H1 (cell line): ENCODE measurements at regions not wholly inside any gene's neighbourhood (a gene's known extent, or its start where the extent isn't known, plus 50 kb on each side); places are given as distances from the start of the nearest gene placed in this dataset.

Experiments used
- CTCF ChIA-PET: fragments of 300-600 bp; sonication (Branson Sonifier 250); formaldehyde crosslinking; loops from one replicate; lab custom pipeline; 2021; ENCODE audit not compliant: partially characterized antibody; lab: Charles Lee
- POLR2A ChIA-PET: fragments of 300-600 bp; sonication (Branson Sonifier 250); formaldehyde crosslinking; loops from one replicate; lab custom pipeline; 2021; ENCODE audit warnings: inconsistent platforms; ENCODE audit not compliant: partially characterized antibody; lab: Charles Lee
- DNase-seq, 2 experiments: peaks; one replicate each; pipeline versions ENCODE4 v3.0.0 to v3.0.0-alpha.2; 2010 to 2022; ENCODE audit warnings: low spot score in 2 of 2, low read depth in 1 of 2, mixed read lengths in 1 of 2
- FAIRE-seq: peaks from 2 replicates; lab custom pipeline; 2011; peaks lifted over from hg19 to GRCh38; lab: Jason Lieb, UNC
- H2AFZ ChIP-seq: 2 replicates; pipeline ENCODE4 v1.8.1; 2012; ENCODE audit warnings: low read length, inconsistent platforms
- H2AK5ac ChIP-seq: 2 replicates; pipeline ENCODE4 v1.6.1; 2013; ENCODE audit warnings: low read depth, low read length
- H2BK120ac ChIP-seq: replicated peaks from 2 replicates; pipeline ENCODE3; 2013; ENCODE audit warnings: low read depth, low read length, inconsistent platforms
- H2BK12ac ChIP-seq: 2 replicates; pipeline ENCODE4 v1.6.1; 2013; ENCODE audit warnings: low read depth, low read length
- H2BK15ac ChIP-seq: 2 replicates; pipeline ENCODE4 v1.6.1; 2013; ENCODE audit warnings: low read length
- H2BK20ac ChIP-seq: 2 replicates; pipeline ENCODE4 v1.6.1; 2013; ENCODE audit warnings: low read length
- H2BK5ac ChIP-seq: 2 replicates; pipeline ENCODE4 v1.6.1; 2013; ENCODE audit warnings: low read depth, low read length
- H3K14ac ChIP-seq: 2 replicates; pipeline ENCODE4 v1.6.1; 2013; ENCODE audit warnings: inconsistent platforms; ENCODE audit not compliant: insufficient read length
- H3K18ac ChIP-seq: 2 replicates; pipeline ENCODE4 v1.6.1; 2013; ENCODE audit warnings: low read length; ENCODE audit errors: extremely low read depth
- H3K23ac ChIP-seq: 2 replicates; pipeline ENCODE4 v1.6.1; 2013; ENCODE audit warnings: inconsistent platforms; ENCODE audit not compliant: insufficient read length
- H3K23me2 ChIP-seq: 2 replicates; pipeline ENCODE4 v1.6.1; 2013; ENCODE audit warnings: low read depth, low read length
- H3K27ac ChIP-seq: 2 replicates; pipeline ENCODE4 v1.6.1; 2011; ENCODE audit warnings: low read depth, low read length, inconsistent platforms
- H3K27me3 ChIP-seq, 4 experiments: replicated peaks in 1 of 4; 1 replicate in 1 of 4; 2 replicates in 3 of 4; pipeline versions ENCODE4 v1.6.1 to v1.8.1; 2011 to 2013; ENCODE audit warnings: low read length in 3 of 4, mild to moderate bottlenecking in 3 of 4, inconsistent platforms in 2 of 4, mixed read lengths in 2 of 4, moderate library complexity in 1 of 4; ENCODE audit not compliant: control insufficient read depth in 3 of 4, insufficient read depth in 3 of 4; ENCODE audit errors: extremely low read depth in 1 of 4
- H3K36me3 ChIP-seq, 4 experiments: 2 replicates each; pipeline versions ENCODE4 v1.6.1 to v1.8.1; 2011 to 2013; ENCODE audit warnings: mild to moderate bottlenecking in 4 of 4, low read length in 3 of 4, moderate library complexity in 2 of 4, control low read depth in 1 of 4, inconsistent platforms in 1 of 4; ENCODE audit not compliant: insufficient read depth in 4 of 4, control insufficient read depth in 2 of 4
- H3K4ac ChIP-seq: replicated peaks from 2 replicates; pipeline ENCODE3; 2013; ENCODE audit warnings: low read length, low read depth, mixed read lengths, inconsistent platforms; ENCODE audit not compliant: insufficient read length
- H3K4me1 ChIP-seq, 4 experiments: replicated peaks in 1 of 4; 1 replicate in 1 of 4; 2 replicates in 3 of 4; pipeline versions ENCODE4 v1.6.1 to v1.8.1; 2011 to 2013; ENCODE audit warnings: low read length in 3 of 4, inconsistent platforms in 2 of 4, mixed read lengths in 1 of 4; ENCODE audit not compliant: insufficient read depth in 4 of 4, control insufficient read depth in 3 of 4
- H3K4me2 ChIP-seq, 2 experiments: 2 replicates each; pipeline versions ENCODE4 v1.6.1 to v1.8.1; 2011 to 2013; ENCODE audit warnings: low read depth in 2 of 2, low read length in 2 of 2, control low read depth in 1 of 2, inconsistent platforms in 1 of 2, mild to moderate bottlenecking in 1 of 2; ENCODE audit not compliant: insufficient read depth in 1 of 2
- H3K4me3 ChIP-seq, 4 experiments: fragments of 200-600, 300-600 bp in 1 of 4; sonication (generic), shearing (Covaris generic), sonication (Bioruptor Twin) in 1 of 4; 2 replicates each; pipeline versions ENCODE4 v1.5.1 to v1.8.1; 2011 to 2016; ENCODE audit warnings: low read length in 4 of 4, low read depth in 3 of 4, control low read depth in 2 of 4, inconsistent platforms in 2 of 4, mild to moderate bottlenecking in 2 of 4, mixed read lengths in 1 of 4, moderate library complexity in 1 of 4; ENCODE audit not compliant: insufficient read depth in 2 of 4; ENCODE audit errors: extremely low read depth in 1 of 4
- H3K56ac ChIP-seq: replicated peaks from 2 replicates; pipeline ENCODE3; 2013; ENCODE audit warnings: low read depth, mild to moderate bottlenecking, mixed read lengths, low read length, inconsistent platforms; ENCODE audit not compliant: insufficient read length
- H3K79me1 ChIP-seq: 2 replicates; pipeline ENCODE4 v1.6.1; 2013; ENCODE audit warnings: low read depth, low read length, control low read depth
- H3K79me2 ChIP-seq, 2 experiments: 2 replicates each; pipeline versions ENCODE4 v1.6.1 to v1.8.1; 2012 to 2013; ENCODE audit warnings: low read length in 2 of 2, mild to moderate bottlenecking in 2 of 2, inconsistent platforms in 1 of 2; ENCODE audit not compliant: insufficient read depth in 2 of 2, control insufficient read depth in 1 of 2
- H3K9ac ChIP-seq, 4 experiments: replicated peaks in 1 of 4; 1 replicate in 1 of 4; 2 replicates in 3 of 4; pipeline versions ENCODE4 v1.6.1 to v1.8.1; 2011 to 2013; ENCODE audit warnings: low read depth in 3 of 4, low read length in 3 of 4, control low read depth in 2 of 4, mild to moderate bottlenecking in 2 of 4, moderate library complexity in 2 of 4, inconsistent platforms in 1 of 4; ENCODE audit errors: extremely low read depth in 1 of 4
- H3K9me3 ChIP-seq, 2 experiments: 2 replicates each; pipeline versions ENCODE4 v1.6.1 to v1.8.1; 2012 to 2013; ENCODE audit warnings: mild to moderate bottlenecking in 2 of 2, moderate library complexity in 2 of 2, control low read depth in 1 of 2, inconsistent platforms in 1 of 2, low read depth in 1 of 2, low read length in 1 of 2, mixed read lengths in 1 of 2; ENCODE audit not compliant: insufficient read depth in 2 of 2
- H4K20me1 ChIP-seq, 2 experiments: replicated peaks in 1 of 2; 2 replicates each; pipeline versions ENCODE3 to v1.8.1; 2011 to 2013; ENCODE audit warnings: inconsistent platforms in 2 of 2, low read length in 2 of 2, mild to moderate bottlenecking in 1 of 2; ENCODE audit not compliant: insufficient read depth in 2 of 2, control insufficient read depth in 1 of 2
- H4K5ac ChIP-seq: 2 replicates; pipeline ENCODE4 v1.6.1; 2013; ENCODE audit warnings: low read length, low read depth, mixed read lengths, inconsistent platforms; ENCODE audit not compliant: insufficient read length
- H4K8ac ChIP-seq: 2 replicates; pipeline ENCODE4 v1.8.0; 2013; ENCODE audit warnings: mild to moderate bottlenecking, moderate library complexity, low read length, inconsistent platforms; ENCODE audit not compliant: insufficient read depth; ENCODE audit errors: extremely low read depth
- H4K91ac ChIP-seq: replicated peaks from 2 replicates; pipeline ENCODE3; 2013; ENCODE audit warnings: low read length, mixed read lengths, inconsistent platforms; ENCODE audit not compliant: insufficient read length
- ATF2 ChIP-seq: IDR thresholded peaks from 2 replicates; pipeline ENCODE4 v1.6.1; 2012; ENCODE audit warnings: low read length, inconsistent platforms
- BCL11A ChIP-seq, 2 experiments: IDR thresholded peaks; one replicate each; pipeline ENCODE4 v1.6.1; 2011; ENCODE audit warnings: low read depth in 2 of 2, low read length in 2 of 2, mild to moderate bottlenecking in 2 of 2
- CTBP2 ChIP-seq: IDR thresholded peaks from 2 replicates; pipeline ENCODE4 v1.7.0; 2011; ENCODE audit warnings: borderline replicate concordance, mild to moderate bottlenecking, moderate library complexity, mixed read lengths, low read length; ENCODE audit not compliant: insufficient read depth, insufficient read length
- EZH2 ChIP-seq: fragments of 200-600 bp; sonication (generic); IDR thresholded peaks from 2 replicates; pipeline ENCODE4 v1.7.1; 2012; ENCODE audit warnings: low read depth, mild to moderate bottlenecking, moderate library complexity, low read length, inconsistent platforms; ENCODE audit not compliant: severe bottlenecking
- HDAC6 ChIP-seq: IDR thresholded peaks from one replicate; pipeline ENCODE4 v1.7.1; 2012; ENCODE audit warnings: low read depth, mild to moderate bottlenecking, inconsistent platforms, low read length, moderate library complexity
- JUN ChIP-seq: IDR thresholded peaks from 2 replicates; pipeline ENCODE4 v1.6.1; 2011; ENCODE audit warnings: low read depth, mild to moderate bottlenecking, improper control_type of control experiment, low read length
- SAP30 ChIP-seq: fragments of 300-600 bp; sonication (generic); IDR thresholded peaks from 2 replicates; pipeline ENCODE4 v1.7.1; 2012; ENCODE audit warnings: low read length, moderate library complexity, mild to moderate bottlenecking, inconsistent platforms; ENCODE audit not compliant: insufficient read depth, insufficient replicate concordance
- SIRT6 ChIP-seq: IDR thresholded peaks from one replicate; pipeline ENCODE4 v1.7.1; 2012; ENCODE audit warnings: low read length, inconsistent platforms
- SP4 ChIP-seq: IDR thresholded peaks from 2 replicates; pipeline ENCODE4 v1.6.1; 2012; ENCODE audit warnings: low read length, inconsistent platforms
- SRF ChIP-seq: IDR thresholded peaks from 2 replicates; pipeline ENCODE4 v1.6.1; 2011; ENCODE audit warnings: mild to moderate bottlenecking, low read depth, low read length, moderate library complexity
- SUZ12 ChIP-seq: fragments of 200-600 bp; sonication (generic); IDR thresholded peaks from 2 replicates; pipeline ENCODE4 v1.6.1; 2012; ENCODE audit warnings: mild to moderate bottlenecking, inconsistent platforms, low read length, moderate library complexity, mixed read lengths

DNA sequence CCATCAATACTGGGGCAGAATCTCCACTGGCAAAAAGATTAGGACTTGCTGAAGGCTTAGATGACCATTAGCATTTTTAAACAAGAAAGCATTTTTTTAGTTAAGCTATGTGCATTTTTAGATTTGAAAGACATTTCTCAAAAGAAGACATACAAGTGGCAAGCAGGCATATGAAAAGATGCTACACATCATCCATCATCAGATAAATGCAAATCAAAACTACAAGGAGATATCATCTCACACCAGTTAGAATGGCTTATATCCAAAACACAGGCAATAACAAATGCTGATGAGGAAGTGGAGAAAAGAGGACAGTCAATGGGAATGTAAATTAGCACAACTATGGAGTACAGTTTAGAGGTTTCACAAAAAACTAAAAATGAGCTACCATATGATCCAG lies 195.6 kb upstream of the TNC start:
- no peak overlapping the region for H4K91ac ChIP-seq
- no peak overlapping the region for H2BK20ac ChIP-seq
- no peaks in the 10 kb centered on the region for H3K79me1 ChIP-seq
- no peaks in the 10 kb centered on the region for H3K27me3 ChIP-seq
- no peak overlapping the region for H2BK5ac ChIP-seq
- ChIA-PET POLR2A (interaction anchor here (0.7 kb wide), 1 partner anchor 14 kb away, joined by 3 read pairs; no protein-coding TSS in a partner anchor), CTCF (no interaction called here)
- H3K23me2 ChIP-seq: no peaks in the 10 kb centered on the region
- H4K20me1 ChIP-seq: no peaks in the 10 kb centered on the region
- no peak overlapping the region for H4K5ac ChIP-seq
- TF ChIP-seq BCL11A (IDR thresholded peaks at IDR 0.05; ENCODE audit: low read depth in 2 of 2, low read length in 2 of 2) (no peak), SAP30 (no peak), SP4 (no peak), SIRT6 (no peak), HDAC6 (no peak), JUN (no peak), CTBP2 (no peak), EZH2 (no peak), ATF2 (no peak), SUZ12 (no peak), SRF (no peak)
- H2BK12ac ChIP-seq: no peak overlapping the region
- no peak overlapping the region for H3K4me2 ChIP-seq
- no peak for FAIRE-seq
- H3K36me3 ChIP-seq: no peaks in the 10 kb centered on the region
- no peak overlapping the region for H3K9ac ChIP-seq
- H3K9me3 ChIP-seq: peaks cover 0 to 6% of the 10 kb centered on the region in 2 experiments; a peak in 1 of 4 replicates
- H3K79me2 ChIP-seq: no peaks in the 10 kb centered on the region
- no peaks in the 10 kb centered on the region for H3K4me1 ChIP-seq
- no peak for DNase-seq
- no peak overlapping the region for H3K14ac ChIP-seq
- H2BK120ac ChIP-seq: no peak overlapping the region
- H3K4ac ChIP-seq: no peak overlapping the region
- no peak overlapping the region for H3K56ac ChIP-seq
- H2AFZ ChIP-seq: no peak overlapping the region
- H4K8ac ChIP-seq: no peak overlapping the region
- no peak overlapping the region for H2AK5ac ChIP-seq
- H3K27ac ChIP-seq: no peak overlapping the region
- no peak overlapping the region for H3K23ac ChIP-seq
- no peak overlapping the region for H3K18ac ChIP-seq
- H3K4me3 ChIP-seq: no peak overlapping the region
- no peak overlapping the region for H2BK15ac ChIP-seq
